ENCODE measurements at regions not wholly inside any gene's neighbourhood (a gene's known extent, or its start where the extent isn't known, plus 50 kb on each side); places are given as distances from the start of the nearest gene placed in this dataset.

DNA sequence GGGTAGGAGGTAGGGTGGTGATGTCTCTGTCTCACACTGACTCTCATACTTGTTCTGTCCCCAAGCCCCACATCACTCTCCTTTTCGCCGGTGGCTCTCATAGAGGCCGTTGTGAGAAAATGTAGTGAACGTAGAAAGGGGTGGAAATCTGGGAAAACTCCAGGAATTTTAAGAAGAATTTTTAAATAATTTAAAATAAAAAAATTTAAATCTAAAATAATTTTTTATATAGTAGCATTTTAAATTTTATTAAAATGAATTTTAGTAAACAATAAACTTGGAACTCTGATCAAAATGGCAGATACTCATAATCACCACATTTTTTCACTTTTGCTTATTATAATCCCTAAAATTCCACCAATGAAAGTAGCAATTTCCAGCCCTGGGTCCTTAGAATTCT lies 473.6 kb upstream of the ZFHX3 start:
- no peak for DNase-seq
- intact Hi-C loops (cut with DNase I), result no loop called here

DNA sequence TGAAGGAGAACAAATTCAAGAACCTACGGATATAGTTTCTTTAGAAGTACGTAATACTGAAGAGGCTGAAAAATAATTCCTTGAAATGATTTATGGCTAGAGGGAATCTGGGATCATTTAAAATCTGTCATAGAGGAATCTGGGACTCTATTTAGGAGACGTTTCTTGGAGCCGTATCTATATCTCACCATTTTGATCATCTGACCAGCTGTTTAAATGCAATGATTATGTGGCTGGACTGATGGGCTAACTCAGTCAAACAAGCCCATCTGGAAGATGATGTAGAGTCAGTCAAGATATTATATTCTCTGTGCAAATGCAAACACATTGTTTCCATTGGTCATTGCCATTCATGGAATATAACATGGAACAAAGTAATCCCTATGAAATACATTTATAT lies 467.7 kb upstream of the ZFHX3 start:
- DNase-seq, result no peak
- intact Hi-C loops (cut with DNase I), result no loop called here

DNA sequence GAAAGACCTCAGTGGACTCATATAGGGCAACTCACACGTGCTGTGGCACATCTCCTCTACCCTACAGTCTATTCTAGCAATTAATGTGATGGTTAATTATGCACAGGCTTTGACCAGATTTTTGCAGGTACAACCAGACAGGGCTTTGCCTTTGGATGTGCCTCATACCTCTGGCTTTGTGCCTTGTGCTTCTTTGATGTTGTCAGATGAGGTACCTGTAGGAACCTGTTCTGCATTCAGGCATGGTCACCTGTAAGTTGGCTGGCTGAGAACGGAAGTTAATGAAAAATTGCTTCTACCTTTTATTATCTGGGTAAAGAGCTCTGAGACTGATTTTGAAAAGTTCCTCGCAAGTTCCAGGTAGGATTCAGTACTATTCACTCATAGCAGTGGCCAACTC lies 462.9 kb upstream of the ZFHX3 start:
- no peak for DNase-seq
- intact Hi-C loops (cut with DNase I), result no loop called here

DNA sequence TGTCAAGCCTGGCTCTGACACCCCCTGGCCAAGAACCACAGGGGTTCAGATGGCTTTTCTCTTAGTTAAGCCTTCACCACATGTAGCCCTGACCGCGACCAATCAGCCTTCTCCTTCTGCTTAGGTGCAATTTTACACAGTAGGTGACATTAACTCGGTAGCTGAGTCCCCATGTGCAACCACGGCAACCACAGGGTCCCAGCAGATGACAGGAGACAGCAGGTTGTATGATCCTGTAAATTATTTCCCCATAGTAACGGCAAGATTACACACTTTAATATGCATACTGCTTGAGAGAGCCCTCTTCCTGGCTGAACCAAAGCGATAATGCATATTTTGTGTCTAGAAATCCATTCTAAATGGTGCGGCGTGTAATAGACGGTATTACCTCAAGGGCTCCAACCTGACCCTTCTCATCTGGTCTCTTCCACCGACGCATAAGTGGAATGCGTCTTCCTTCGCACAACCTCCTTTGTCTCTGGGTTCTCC lies 458.7 kb upstream of the ZFHX3 start:
- no peak for DNase-seq
- intact Hi-C loops (cut with DNase I), result no loop called here

DNA sequence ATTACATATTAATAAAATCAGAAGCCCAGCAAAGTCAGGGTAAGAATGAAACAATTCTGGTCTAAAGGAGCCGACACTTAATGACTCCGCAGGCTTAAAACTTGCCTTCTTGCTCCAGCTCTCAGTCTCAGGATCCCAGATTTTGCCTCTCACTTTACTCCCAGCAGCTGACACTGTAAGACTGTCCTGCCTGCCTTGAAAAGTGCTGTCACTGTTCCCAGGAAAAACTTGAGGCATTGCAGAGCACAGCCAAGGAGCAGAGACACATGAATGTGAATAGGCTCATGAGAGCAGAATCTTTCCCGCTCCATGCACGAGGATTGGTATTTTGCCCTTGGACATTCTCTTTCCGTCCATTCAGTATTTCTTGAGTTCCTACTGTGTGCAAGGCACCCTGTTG lies 457.6 kb upstream of the ZFHX3 start:
- intact Hi-C loops (cut with DNase I), result no loop called here
- DNase-seq, result no peak

DNA sequence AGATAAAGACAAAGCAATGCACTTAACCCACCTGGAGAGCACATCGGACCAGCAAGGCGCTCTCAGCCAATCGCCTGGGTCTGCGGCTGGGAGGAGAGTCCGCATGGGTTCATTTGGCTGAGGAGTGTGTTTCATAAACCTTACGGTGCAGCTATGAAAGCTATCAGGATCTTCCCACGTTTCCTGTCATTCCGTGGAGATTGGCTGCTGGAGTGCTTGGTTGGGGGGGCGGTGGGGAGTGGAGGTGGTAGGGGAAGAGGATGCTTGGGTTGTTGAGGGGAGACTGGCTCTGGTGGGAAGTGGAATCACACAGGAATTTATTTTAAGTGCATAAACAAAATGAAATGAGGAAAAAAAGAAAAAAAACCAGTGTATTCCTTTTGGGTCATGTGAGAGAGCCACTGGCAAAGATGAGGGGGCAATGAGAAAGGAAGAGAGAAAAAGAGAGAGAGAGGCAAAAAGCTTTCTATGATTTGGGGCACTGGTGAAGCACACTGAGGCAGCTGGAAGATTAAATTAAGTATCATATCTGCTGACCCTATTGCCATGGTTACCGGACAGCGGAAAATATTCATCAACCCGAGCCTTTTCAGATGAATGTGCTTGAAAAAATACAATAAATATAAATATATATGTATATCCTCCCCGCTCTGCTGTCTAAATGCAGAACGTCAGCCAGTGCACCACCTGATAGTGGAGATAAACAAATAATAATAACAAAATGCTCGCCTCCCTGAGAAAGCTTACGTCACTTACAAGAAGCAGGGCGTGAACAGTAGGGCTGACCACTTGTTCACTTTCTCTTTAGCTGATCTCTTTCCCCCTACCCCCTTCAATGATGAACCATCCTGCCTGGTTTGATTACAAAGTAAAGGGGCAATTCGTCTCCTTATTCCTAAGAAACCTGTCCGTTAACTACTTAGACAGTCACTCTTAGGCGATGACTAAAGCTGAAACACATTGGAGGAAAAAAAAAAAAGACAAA lies 457.0 kb upstream of the ZFHX3 start:
- DNase-seq, result no peak
- intact Hi-C loops (cut with DNase I), result no loop called here

DNA sequence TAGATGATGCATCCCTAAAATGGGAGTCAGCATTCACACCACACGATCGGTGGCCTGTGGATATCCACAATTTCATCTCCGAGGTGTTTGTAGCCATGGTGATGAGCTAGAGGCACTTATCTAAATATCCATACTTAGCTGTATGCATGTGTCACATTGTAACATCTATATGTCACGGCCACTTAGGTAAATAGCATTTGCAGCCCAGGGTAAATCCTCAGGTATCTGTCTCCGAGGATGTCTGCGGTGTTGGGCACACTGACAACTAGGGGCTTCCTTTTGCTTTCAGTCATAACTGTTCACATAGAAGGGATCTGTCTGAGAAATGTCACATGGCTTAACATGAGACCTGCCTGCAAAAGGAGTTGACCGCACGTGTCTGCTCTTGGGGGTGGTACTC lies 455.2 kb upstream of the ZFHX3 start:
- intact Hi-C loops (cut with DNase I), result no loop called here
- no peak for DNase-seq

DNA sequence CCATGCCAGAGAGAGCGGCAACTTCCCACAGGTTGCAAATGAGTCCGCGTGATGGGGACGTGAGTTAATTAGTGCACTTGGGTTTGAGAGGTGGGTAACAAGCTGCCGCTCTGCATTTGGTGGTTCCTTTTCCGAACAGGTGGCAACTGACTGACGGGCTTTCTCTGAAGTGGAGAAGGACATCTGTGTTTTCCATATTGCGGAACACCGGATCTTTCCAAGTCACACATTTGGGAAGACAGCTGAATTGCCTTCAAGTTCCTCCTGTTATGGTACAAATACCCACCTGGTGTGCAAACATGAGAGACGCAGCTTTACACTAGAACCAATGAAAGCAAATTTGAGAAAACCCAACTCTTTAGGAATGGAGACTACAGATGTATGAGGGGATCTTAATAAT lies 451.3 kb upstream of the ZFHX3 start:
- intact Hi-C loops (cut with DNase I), result no loop called here
- DNase-seq, result no peak

DNA sequence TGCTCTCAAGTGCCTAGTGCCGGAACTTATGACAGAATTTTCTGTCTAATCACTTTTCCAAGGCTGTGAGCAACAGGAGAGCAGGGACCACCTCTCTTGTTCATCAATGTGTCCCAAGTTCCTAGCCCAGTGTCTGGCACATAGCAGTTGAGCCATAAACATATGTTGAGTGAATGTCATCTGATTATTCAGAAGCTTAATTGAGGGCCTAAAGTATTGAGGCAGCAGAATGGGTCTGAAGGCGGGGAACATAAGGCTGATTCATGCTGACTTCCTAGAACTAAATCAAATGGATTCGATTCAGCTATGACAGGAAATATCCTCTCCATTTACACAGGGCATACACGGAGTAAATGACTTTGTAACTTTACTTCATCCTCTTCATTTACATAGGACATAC lies 438.0 kb upstream of the ZFHX3 start:
- no peak for DNase-seq
- intact Hi-C loops (cut with DNase I), result no loop called here

DNA sequence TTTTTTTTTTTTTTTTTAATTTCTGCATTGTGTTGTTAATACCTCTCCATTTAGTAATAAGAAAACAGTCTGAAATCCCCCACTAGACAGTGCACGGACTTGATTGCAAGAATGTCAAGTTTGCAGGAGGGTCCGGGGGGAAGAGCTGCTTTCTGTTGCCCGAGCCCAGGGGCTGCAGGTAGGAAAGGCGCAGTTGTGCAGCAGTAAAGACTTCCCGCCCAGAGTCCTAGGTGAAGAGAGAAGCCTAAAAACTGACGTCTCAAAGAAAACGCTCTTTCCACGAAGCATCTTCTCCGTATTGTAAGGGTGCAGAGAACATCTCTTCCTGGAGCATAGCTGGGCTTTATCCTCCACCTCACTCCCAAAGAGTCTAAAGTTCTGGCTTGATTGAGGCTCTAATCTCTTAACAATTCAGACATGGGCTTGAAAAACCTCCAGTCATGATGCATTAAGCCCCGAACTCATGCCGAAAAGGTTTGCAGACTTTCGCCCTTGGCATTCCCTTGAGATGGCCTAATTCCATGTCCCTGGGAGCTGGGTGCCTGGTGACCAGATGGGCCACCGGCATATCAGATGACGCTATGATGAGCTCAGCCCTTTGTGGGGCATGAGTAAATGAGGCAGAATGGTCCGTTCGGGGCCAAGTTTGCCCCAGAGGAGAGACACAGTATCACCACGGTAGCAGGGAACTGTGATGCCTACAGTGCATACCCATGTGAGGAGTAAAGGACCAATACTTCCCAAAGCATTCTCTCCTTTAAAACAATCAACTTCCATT lies 436.2 kb upstream of the ZFHX3 start:
- DNase-seq, result no peak

DNA sequence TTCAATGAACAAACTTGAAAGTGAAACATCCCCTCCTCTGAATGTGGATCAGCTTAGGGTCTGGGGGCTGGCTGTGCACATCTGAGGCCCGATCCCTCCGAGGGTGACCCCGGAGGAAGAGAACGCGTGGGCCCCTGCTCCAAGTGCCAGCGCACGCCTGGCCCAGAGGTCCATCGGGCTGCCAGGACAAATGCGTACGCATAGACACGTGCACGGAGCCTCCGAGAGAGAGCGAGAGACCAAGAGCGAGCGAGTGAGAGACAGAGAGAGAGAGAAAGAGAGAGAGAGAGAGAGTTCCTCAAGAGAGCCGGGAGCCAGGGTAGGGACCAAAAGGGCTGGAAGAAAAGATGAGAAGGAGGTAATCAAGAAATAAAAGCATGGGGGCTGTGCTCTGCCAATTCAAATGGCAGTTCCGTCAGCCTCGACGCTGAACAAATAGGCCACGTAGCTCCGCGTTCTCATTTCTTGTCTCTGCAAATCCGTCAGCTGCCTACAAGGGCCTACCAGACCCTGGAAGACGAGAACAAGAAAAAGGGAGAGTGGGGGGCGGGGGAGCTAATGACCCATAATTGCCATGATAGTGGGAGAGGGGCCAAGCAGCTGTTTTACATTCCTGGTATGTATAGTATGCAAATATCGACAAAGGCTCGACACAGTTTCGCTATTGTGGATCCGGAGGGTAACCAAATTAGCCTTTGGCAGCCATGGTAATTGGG lies 435.3 kb upstream of the ZFHX3 start:
- DNase-seq, result no peak
- intact Hi-C loops (cut with DNase I), result no loop called here

More for the DNA sequence above, 436.2 kb upstream of the ZFHX3 start:
- intact Hi-C loops (cut with DNase I), result no loop called here

DNA sequence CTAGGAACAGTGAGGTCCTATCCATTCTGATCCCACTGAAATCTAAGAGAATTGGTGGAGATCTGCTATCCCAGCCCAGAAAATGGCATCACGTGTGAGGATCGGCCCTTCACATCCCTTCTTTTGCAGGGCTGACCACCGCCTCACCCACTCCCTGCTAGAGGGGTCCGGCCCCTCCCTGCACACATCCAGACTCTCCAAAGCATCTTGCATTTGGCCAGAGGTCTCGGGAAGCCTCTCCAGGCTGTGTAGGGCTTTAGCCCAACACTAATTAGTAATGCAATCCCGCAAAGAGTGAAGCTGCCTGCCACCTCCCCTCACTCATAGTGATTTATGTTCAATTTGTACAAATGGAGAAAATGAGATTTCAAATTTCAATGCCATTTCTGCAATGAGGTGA lies 434.4 kb upstream of the ZFHX3 start:
- no peak for DNase-seq
- intact Hi-C loops (cut with DNase I), result no loop called here

DNA sequence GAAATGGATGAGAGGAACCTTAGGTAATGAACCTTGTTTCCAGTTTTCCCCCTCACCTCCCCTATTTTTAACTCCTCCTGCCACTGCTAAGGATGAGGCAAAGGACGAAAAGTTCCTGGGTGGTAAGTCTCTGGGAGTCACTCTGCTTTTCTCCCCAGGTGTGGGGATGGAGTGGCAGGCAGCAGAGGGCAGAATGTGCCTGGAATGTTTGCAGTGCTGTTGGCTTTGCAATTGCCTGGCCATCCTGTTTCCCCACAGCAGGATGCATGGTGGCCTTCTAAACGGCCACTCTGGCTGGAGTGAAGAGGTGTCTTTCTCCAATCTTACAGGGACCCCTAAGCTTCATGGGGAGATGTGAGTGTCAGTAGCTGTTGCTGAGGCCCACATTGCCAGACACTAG lies 432.5 kb upstream of the ZFHX3 start:
- intact Hi-C loops (cut with DNase I), result no loop called here
- DNase-seq, result no peak

DNA sequence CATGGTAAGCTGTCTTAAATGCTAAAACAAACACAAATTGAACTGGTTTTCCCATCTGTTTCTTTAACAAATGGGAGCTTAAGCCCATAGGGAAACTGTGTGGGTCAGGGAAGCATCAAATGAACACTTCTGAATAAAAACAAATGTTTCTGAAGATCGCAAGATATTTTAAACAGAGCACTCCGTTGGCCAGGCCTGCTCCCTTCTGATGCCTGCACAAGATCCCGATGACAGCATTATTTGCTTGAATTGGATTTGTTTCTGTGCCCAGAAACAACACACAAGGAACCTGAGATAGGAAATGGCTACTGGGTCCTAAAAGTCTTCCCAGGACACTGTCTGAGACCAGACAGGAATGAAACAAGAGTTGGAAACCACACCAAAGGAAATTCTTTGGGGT lies 425.8 kb upstream of the ZFHX3 start:
- intact Hi-C loops (cut with DNase I), result no loop called here
- DNase-seq, result no peak

DNA sequence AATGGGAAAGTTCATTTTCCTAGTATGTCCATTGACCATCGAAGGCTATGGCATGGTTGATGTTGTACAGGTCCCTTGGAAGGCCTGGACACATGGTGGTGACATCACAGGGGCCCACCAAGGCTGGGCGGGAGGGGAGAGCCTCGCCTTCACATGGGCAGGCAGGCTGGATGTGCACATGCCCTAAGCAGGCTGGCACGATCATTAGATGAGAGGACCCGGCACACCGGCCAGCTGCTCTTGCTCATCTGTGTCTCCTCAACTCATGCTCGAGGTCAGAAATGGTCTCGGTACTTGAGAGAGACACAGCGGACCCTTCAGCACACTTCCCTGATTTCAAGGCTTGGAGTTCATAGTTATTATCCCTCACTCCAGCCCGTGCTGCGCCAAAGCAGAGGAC lies 416.9 kb upstream of the ZFHX3 start:
- intact Hi-C loops (cut with DNase I), result no loop called here
- DNase-seq, result no peak

DNA sequence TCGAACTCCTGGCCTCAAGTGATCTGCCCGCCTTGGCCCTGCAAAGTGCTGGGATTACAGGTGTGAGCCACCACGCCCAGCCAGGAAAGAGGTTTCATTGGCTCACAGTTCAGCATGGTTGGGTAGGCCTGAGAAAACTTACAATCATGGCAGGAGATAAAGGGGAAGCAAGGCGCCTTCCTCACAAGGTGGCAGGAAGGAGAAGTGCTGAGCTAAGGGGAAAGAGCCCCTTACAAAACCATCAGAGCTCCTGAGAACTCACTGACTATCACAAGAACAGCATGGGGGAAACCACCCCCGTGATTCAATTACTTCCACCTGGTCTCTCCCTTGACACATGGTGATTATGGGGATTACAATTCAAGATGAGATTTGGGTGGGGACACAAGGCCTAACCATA lies 411.7 kb upstream of the ZFHX3 start:
- no peak for DNase-seq
- intact Hi-C loops (cut with DNase I), result no loop called here

DNA sequence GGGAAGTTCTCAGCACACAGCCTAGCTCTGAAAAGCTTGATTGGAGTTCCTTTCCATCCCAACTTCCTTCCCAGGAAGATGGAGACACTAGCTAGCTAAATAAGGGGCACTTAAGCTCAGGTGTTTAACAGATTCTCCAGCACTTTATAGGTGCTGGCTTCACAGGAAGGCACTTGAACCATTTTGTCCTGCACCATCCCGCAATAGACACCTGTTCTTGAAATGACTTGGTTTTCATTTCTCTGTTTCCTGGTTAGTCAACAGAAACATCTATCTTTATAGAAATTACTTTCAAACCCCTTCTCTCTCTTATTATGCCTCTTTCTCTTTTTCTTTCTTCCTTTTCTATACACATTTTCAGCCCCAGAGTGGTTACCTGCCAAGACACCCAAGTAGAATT lies 409.9 kb upstream of the ZFHX3 start:
- intact Hi-C loops (cut with DNase I), result no loop called here
- no peak for DNase-seq

DNA sequence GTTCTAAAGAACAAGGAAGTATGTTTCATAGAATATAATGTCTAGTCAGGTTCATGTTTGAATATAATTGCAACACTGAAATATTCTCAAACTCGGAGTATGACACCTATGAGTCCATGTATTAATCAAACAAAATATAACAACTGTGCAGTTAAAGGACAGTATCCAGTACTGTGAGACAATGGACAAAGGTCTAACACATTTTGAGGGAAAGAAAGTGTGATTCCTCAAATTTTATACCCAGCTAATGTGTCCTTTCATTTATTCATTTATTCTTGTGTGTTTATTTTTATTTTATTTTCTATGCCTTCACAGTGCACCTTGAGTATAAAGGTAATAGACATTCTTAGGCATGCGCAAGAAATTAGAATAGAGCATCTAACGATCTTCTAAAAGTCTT lies 401.0 kb upstream of the ZFHX3 start:
- intact Hi-C loops (cut with DNase I), result no loop called here
- DNase-seq, result no peak

DNA sequence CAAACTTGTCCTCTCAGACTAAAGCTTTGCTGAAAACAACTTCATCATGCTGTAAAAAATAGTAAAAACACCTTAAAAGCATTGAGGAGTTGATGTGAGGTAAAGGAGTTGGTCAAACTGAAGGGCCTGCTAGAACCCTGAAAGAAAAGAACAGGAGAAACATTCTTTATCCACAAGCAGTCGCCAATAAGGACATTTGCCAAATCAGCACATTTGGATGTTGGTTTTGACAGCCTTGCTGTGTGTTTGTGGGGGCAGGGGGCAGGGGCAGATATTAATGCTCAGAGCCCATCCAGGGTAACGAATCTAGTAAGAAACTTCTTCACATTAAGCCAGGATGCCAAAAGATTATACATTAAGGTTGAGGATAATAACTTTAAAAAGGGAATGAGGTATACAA lies 399.9 kb upstream of the ZFHX3 start:
- intact Hi-C loops (cut with DNase I), result no loop called here
- DNase-seq, result no peak

DNA sequence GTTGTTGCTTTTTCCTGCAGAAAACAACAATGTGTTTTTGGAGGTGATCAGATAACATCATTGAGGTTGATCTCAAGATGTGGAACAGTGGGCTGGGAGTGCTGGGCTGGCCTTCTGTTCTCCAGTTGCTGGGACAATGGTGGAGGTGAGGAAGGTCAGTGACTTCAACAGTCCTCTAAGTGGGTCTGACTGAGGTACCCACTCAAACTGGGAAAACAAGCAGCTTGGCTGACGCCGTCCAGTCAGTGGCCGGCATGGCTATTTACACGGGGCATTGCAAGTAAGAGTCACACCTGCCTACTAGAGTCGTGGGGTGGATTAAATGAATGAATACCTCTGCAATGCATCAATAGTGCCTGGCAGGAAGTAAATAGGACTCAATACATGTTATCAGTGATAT lies 386.7 kb upstream of the ZFHX3 start:
- no peak for DNase-seq
- intact Hi-C loops (cut with DNase I), result no loop called here

DNA sequence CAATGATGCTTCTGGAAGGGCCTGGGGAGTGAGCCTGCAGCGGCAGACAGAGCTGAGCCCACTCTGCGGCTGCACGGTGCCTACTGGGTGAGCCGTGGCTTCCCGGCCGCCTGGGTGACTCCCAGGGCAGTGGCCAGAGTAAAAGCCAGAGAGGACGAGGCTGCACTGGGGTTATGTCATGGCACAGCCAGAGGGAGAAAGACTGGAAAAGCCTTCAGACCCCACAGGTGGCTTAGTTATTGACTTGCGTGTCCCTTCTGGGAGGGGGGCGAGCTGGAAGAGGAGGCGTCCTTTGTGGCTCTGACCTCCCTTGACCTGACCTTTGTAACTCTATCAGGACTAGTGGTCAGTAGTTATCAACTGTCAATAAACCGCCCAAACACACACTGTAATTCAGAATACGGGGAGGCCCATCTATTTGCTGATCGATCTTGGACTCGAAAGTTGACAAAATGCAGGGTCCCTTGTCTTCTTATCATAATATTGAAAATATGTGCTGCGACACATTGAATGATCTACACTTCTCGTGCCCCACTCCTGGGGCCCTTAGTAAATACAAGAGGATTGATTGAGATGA lies 385.9 kb upstream of the ZFHX3 start:
- intact Hi-C loops (cut with DNase I), result no loop called here
- DNase-seq, result no peak
